Cardiac muscle cell (in vitro differentiated cells and primary cell): ENCODE measurements at regions not wholly inside any gene's neighbourhood (a gene's known extent, or its start where the extent isn't known, plus 50 kb on each side); places are given as distances from the start of the nearest gene placed in this dataset.

Experiments
- DNase-seq, 2 donors: peaks; one replicate each; pipeline versions ENCODE4 v3.0.0 to v3.0.0-alpha.2; 2010 to 2017; ENCODE audit warnings: low read depth in 1 of 2, low spot score in 1 of 2
- H3K27ac ChIP-seq: fragments of 200-600 bp; sonication (generic); 2 replicates; pipeline ENCODE4 v1.5.1; 2016
- H3K27me3 ChIP-seq: fragments of 200-600 bp; sonication (generic); 2 replicates; pipeline ENCODE4 v1.6.0; 2016; ENCODE audit warnings: control low read depth
- H3K36me3 ChIP-seq: fragments of 200-600 bp; sonication (generic); 2 replicates; pipeline ENCODE4 v1.5.1; 2016; ENCODE audit warnings: control low read depth
- H3K4me1 ChIP-seq: fragments of 200-600 bp; sonication (generic); 2 replicates; pipeline ENCODE4 v1.8.1; 2017; ENCODE audit warnings: low read depth, mild to moderate bottlenecking, mixed run types
- H3K4me3 ChIP-seq: fragments of 200-600 bp; sonication (generic); 2 replicates; pipeline ENCODE4 v1.5.1; 2016; ENCODE audit warnings: mild to moderate bottlenecking
- H3K9me3 ChIP-seq: fragments of 200-600 bp; sonication (generic); 2 replicates; pipeline ENCODE4 v1.5.1; 2017; ENCODE audit warnings: low read depth, mild to moderate bottlenecking, control low read depth
- CTCF ChIP-seq: IDR thresholded peaks from 2 replicates; pipeline ENCODE4 v1.5.1; 2012; ENCODE audit warnings: low read depth, mild to moderate bottlenecking, low read length

- Histone ChIP-seq H3K4me3 (no peak overlapping the region), H3K36me3 (no peaks in the 10 kb centered on the region), H3K4me1 (no peaks in the 10 kb centered on the region), H3K27me3 (no peaks in the 10 kb centered on the region), H3K9me3 (no peaks in the 10 kb centered on the region), H3K27ac (no peak overlapping the region)
- no peak for DNase-seq
- no peak for TF ChIP-seq CTCF
Observed at GRCh38 chr11:27604416-27604815, 95.8 kb downstream of the BDNF start.

DNA sequence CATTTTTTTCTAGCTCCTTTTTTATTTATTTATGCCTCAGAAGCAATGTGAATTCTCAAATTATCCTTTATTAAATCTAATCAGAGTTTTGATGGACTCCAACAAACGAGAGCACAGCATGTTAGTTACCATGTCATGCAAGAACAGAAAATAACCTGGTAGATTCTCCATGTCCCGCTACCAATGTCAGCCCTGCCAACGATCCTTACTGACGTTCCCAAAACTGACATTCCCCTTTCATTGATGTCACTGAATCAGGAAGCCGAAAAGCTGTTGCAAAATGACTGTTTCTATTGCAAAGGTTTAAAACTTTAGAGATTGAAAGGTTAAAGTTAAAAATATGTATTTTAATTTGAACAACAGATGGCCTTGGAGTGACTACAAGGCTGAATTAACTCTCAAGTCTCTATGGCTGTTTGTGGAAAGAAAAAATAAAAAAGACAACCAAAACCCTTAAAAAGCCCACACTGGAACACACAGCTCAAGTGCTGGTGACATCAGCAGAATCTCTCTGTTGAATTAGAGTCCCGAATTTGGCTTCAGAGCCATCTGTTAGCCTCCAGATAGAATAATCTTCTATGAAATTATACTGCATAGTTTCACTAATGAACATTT, 96.8 kb downstream of the BDNF start:
- H3K27me3 ChIP-seq: no peaks in the 10 kb centered on the region
- H3K4me3 ChIP-seq: no peak overlapping the region
- H3K4me1 ChIP-seq: no peaks in the 10 kb centered on the region
- H3K9me3 ChIP-seq: no peaks in the 10 kb centered on the region
- TF ChIP-seq CTCF: no peak
- no peak for DNase-seq
- no peaks in the 10 kb centered on the region for H3K36me3 ChIP-seq
- H3K27ac ChIP-seq: no peak overlapping the region

- Histone ChIP-seq H3K36me3 (no peaks in the 10 kb centered on the region), H3K4me1 (no peaks in the 10 kb centered on the region), H3K27me3 (no peaks in the 10 kb centered on the region), H3K9me3 (no peaks in the 10 kb centered on the region), H3K27ac (no peak overlapping the region), H3K4me3 (no peak overlapping the region)
- TF ChIP-seq CTCF: no peak
- DNase-seq: no peak
Observed at GRCh38 chr11:27600656-27601055, 94.1 kb upstream of the LIN7C start.

GRCh38 chr11:27599217-27599616, 92.6 kb upstream of the LIN7C start:
- no peak for DNase-seq
- H3K9me3 ChIP-seq: no peaks in the 10 kb centered on the region
- H3K4me1 ChIP-seq: no peaks in the 10 kb centered on the region
- H3K36me3 ChIP-seq: no peaks in the 10 kb centered on the region
- H3K4me3 ChIP-seq: no peak overlapping the region
- no peaks in the 10 kb centered on the region for H3K27me3 ChIP-seq
- no peak overlapping the region for H3K27ac ChIP-seq
- TF ChIP-seq CTCF: no peak

DNA sequence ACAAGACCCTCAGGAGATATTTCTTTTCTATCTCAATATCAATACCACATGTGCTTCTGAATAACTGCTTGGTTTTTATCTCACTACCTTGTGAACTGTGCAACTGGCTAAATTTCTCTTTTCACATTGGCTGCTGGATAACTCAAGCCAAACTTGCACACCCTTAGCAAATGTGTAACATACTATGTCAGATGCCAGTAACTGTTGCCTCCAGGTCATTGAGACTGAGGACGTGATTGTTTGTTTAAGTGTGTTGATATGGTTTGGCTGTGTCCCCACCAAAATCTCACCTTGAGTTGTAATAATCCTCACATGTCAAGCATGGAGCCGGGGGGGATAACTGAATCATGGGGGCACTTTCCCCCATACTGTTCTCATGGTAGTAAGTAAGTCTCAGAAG, 90.2 kb upstream of the LIN7C start:
- Histone ChIP-seq H3K27ac (no peak overlapping the region), H3K36me3 (no peaks in the 10 kb centered on the region), H3K27me3 (no peaks in the 10 kb centered on the region), H3K4me1 (no peaks in the 10 kb centered on the region), H3K4me3 (no peak overlapping the region), H3K9me3 (no peaks in the 10 kb centered on the region)
- no peak for TF ChIP-seq CTCF
- no peak for DNase-seq

- DNase-seq: no peak
- no peak for TF ChIP-seq CTCF
- Histone ChIP-seq H3K27ac (no peak overlapping the region), H3K9me3 (no peaks in the 10 kb centered on the region), H3K4me3 (no peak overlapping the region), H3K27me3 (no peaks in the 10 kb centered on the region), H3K36me3 (no peaks in the 10 kb centered on the region), H3K4me1 (no peaks in the 10 kb centered on the region)
Observed at GRCh38 chr11:27596388-27596787, 89.8 kb upstream of the LIN7C start.
